ENCODE measurements at regions not wholly inside any gene's neighbourhood (a gene's known extent, or its start where the extent isn't known, plus 50 kb on each side); places are given as distances from the start of the nearest gene placed in this dataset.

DNA sequence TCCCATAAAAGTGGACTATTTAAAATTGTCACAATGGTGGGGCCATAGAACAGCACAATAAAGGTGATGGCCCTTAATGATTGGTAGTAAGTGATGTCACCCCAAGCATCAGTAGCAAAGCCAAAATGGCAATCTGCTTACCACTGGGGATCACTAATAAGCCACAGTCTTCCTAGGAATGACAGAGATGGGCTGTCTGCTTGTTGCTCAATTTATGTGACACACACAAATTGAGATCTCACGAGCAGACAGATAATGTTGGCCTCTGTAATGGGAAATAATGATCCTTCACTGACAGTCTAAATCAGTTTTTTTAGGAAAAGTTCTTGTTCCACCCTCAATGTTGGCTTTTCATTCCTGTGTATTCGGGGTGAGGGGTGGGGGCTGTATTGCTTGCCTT, 515.1 kb downstream of the BRD1 start:
- Histone ChIP-seq H4K20me1 (ENCODE audit: insufficient read depth, low read length) (no peaks in the 10 kb centered on the region), H3K36me3 (ENCODE audit: control insufficient read depth, insufficient read depth, low read length) (no peaks in the 10 kb centered on the region), H2BK20ac (ENCODE audit: low read depth, low read length) (no peak overlapping the region), H3K14ac (replicated peaks; ENCODE audit: low read depth, low read length) (no peak overlapping the region), H4K5ac (ENCODE audit: low read depth, low read length) (no peak overlapping the region), H3K9ac (ENCODE audit: low read depth, low read length) (no peak overlapping the region), H3K18ac (ENCODE audit: low read depth, low read length) (no peak overlapping the region), H2BK120ac (ENCODE audit: low read depth, low read length) (no peak overlapping the region), H3K56ac (ENCODE audit: extremely low read depth, insufficient read depth, low read length) (no peak overlapping the region), H3K4me1 (ENCODE audit: control insufficient read depth, insufficient read depth, low read length) (no peaks in the 10 kb centered on the region), H2AFZ (replicated peaks; ENCODE audit: low read length, poor library complexity) (no peak overlapping the region), H3K23ac (ENCODE audit: low read depth, low read length) (no peak overlapping the region), H3K4ac (ENCODE audit: low read depth, low read length) (no peak overlapping the region), H4K8ac (ENCODE audit: low read depth in 2 of 2, low read length in 2 of 2) (no peak overlapping the region), H3K9me3 (ENCODE audit: control insufficient read depth, insufficient read depth, low read length) (peaks cover 18% of the 10 kb centered on the region), H3K9me1 (ENCODE audit: insufficient read depth, low read length) (no peaks in the 10 kb centered on the region), H2BK15ac (ENCODE audit: low read depth, low read length) (no peak overlapping the region), H4K91ac (ENCODE audit: insufficient read depth, low read depth, low read length) (no peak overlapping the region), H2BK5ac (ENCODE audit: low read depth, low read length, poor library complexity, severe bottlenecking) (no peak overlapping the region), H3K27me3 (ENCODE audit: control insufficient read depth, insufficient read depth, low read length) (no peaks in the 10 kb centered on the region), H3K4me2 (ENCODE audit: low read depth, low read length) (no peak overlapping the region), H3K27ac (ENCODE audit: insufficient read depth, low read length) (no peak overlapping the region), H2AK5ac (ENCODE audit: low read depth, low read length) (no peak overlapping the region), H3K4me3 (ENCODE audit: insufficient read depth, low read depth, low read length) (no peak overlapping the region), H2AK9ac (replicated peaks; ENCODE audit: low read depth, low read length, poor library complexity) (no peak overlapping the region), H3K79me1 (ENCODE audit: low read depth in 1 of 2, low read length in 2 of 2) (no peaks in the 10 kb centered on the region)
- intact Hi-C loops (cut with micrococcal nuclease), result no loop called here
- no peak for ATAC-seq (ENCODE audit: low read depth)
- no CpG with 5 or more reads among the region's 2 CpGs for WGBS, 2 experiments (ENCODE audit: extremely low coverage in 2 of 2, insufficient read length in 1 of 2)
- ChIA-PET POLR2A (ENCODE audit: unreplicated experiment) (no interaction called here), CTCF (no interaction called here)
- dilution Hi-C loops (cut with HindIII; ENCODE audit: low sequenced_read_pairs, unreplicated experiment), result no loop called here
- DNase-seq, result no peak
- in situ Hi-C loops (cut with MboI; ENCODE audit: low sequenced_read_pairs), result no loop called here
- no TSS peak for BruUV-seq (replicated peaks)
- TF ChIP-seq MXI1 (IDR thresholded peaks at IDR 0.05; ENCODE audit: borderline replicate concordance, low read depth, low read length) (no peak), FOS (IDR thresholded peaks at IDR 0.05; ENCODE audit: low read depth, low read length) (no peak), SMC3 (IDR thresholded peaks at IDR 0.05; ENCODE audit: low read depth, low read length) (no peak), MAZ (IDR thresholded peaks at IDR 0.05; ENCODE audit: borderline replicate concordance, low read depth, low read length) (no peak), MAFK (IDR thresholded peaks at IDR 0.05; ENCODE audit: low read depth, low read length) (no peak), RAD21 (IDR thresholded peaks at IDR 0.05; ENCODE audit: low read length) (no peak), BHLHE40 (IDR thresholded peaks at IDR 0.05; ENCODE audit: low read depth, low read length) (no peak), NFE2L2 (IDR thresholded peaks at IDR 0.05; ENCODE audit: low read depth, low read length) (no peak), RCOR1 (IDR thresholded peaks at IDR 0.05; ENCODE audit: insufficient replicate concordance, low read length) (no peak), CEBPB (IDR thresholded peaks at IDR 0.05; ENCODE audit: low read depth, low read length) (no peak), POLR2A (IDR thresholded peaks at IDR 0.05; ENCODE audit: low read depth, low read length) (no peak), CHD1 (IDR thresholded peaks at IDR 0.05; ENCODE audit: low read depth, low read length) (no peak)
- TF ChIP-seq, protein P1, sequence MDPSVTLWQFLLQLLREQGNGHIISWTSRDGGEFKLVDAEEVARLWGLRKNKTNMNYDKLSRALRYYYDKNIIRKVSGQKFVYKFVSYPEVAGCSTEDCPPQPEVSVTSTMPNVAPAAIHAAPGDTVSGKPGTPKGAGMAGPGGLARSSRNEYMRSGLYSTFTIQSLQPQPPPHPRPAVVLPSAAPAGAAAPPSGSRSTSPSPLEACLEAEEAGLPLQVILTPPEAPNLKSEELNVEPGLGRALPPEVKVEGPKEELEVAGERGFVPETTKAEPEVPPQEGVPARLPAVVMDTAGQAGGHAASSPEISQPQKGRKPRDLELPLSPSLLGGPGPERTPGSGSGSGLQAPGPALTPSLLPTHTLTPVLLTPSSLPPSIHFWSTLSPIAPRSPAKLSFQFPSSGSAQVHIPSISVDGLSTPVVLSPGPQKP (IDR thresholded peaks at IDR 0.05; ENCODE audit: borderline replicate concordance, low read depth, low read length), result no peak

All from IMR-90 (cell line).